ENCODE measurements at regions not wholly inside any gene's neighbourhood (a gene's known extent, or its start where the extent isn't known, plus 50 kb on each side); places are given as distances from the start of the nearest gene placed in this dataset.

GRCh38 chr6:56904068-56904467, 50.8 kb upstream of the BEND6 start:
- TF ChIP-seq, protein P1, sequence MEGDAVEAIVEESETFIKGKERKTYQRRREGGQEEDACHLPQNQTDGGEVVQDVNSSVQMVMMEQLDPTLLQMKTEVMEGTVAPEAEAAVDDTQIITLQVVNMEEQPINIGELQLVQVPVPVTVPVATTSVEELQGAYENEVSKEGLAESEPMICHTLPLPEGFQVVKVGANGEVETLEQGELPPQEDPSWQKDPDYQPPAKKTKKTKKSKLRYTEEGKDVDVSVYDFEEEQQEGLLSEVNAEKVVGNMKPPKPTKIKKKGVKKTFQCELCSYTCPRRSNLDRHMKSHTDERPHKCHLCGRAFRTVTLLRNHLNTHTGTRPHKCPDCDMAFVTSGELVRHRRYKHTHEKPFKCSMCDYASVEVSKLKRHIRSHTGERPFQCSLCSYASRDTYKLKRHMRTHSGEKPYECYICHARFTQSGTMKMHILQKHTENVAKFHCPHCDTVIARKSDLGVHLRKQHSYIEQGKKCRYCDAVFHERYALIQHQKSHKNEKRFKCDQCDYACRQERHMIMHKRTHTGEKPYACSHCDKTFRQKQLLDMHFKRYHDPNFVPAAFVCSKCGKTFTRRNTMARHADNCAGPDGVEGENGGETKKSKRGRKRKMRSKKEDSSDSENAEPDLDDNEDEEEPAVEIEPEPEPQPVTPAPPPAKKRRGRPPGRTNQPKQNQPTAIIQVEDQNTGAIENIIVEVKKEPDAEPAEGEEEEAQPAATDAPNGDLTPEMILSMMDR (IDR thresholded peaks at IDR 0.05; ENCODE audit: extremely low read depth, missing control alignments): no peak
- DNase-seq (ENCODE audit: low spot score): no peak

- peak; percentile 52 for DNase-seq (ENCODE audit: low spot score)
- TF ChIP-seq, protein P1 (IDR thresholded peaks at IDR 0.05; ENCODE audit: extremely low read depth, missing control alignments): peak; percentile 29
Observed at GRCh38 chr6:56902641-56903464, 52.1 kb upstream of the BEND6 start.

DNA sequence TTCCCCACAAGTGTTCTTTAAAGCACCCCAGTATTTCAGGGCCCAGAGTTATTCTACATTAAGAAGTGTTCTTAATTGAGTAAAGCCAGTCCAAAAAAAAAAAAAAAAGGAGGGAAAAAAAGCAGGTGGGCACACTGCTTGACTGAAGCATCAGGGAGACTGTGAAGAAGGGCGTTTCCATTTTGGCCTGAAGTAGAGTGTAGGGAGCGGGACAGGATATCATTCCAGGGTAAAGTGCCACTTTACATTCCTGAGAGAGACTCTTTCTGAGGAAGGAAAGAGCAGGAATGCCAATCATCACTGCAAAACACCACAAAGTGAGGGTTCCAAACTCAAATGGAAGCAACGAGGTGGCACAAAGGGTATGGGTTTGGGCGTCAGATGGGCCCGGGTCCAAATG, 54.1 kb upstream of the BEND6 start:
- no peak for DNase-seq (ENCODE audit: low spot score)
- TF ChIP-seq, protein P1 (IDR thresholded peaks at IDR 0.05; ENCODE audit: extremely low read depth, missing control alignments): no peak

DNA sequence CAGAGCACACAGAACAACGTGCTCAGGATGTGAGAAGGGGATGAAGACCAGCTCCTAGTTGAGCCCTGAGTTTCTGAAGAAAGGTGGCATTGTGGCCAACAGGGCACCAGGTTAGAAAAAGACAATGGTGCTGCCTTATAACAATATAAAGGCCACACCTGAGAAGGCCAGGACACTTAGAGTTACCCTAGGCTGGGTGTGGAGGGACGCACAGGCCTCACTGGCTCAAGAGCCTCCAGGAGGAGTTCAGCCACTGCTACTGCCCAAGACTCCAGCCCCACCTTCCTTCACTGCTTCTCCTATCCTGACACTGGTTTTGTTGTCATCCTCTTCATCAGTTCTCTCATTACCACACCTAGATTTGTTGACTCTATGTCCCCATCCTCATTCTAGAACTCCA, 55.2 kb upstream of the BEND6 start:
- no peak for DNase-seq (ENCODE audit: low spot score)
- TF ChIP-seq, protein P1 (IDR thresholded peaks at IDR 0.05; ENCODE audit: extremely low read depth, missing control alignments): no peak

DNA sequence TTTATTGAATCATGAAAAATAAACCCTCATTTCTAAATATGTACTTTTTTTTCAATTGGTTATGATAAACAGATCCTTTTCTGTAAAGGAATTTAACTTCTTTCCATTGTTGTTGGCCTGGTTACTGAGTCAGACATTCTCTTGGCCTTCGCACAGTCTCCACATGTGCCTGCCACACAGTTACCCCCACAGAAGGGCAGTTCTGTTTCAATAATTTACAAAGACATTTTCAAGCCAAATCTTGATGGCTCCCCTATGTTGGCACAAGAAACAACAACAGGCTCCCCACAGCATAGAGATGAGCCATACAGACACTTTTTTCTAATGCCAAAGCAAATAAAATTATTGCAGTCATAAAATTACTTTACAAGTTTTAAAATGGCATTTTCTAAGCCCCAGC, 55.6 kb upstream of the BEND6 start:
- no peak for DNase-seq (ENCODE audit: low spot score)
- TF ChIP-seq, protein P1 (IDR thresholded peaks at IDR 0.05; ENCODE audit: extremely low read depth, missing control alignments): no peak

DNA sequence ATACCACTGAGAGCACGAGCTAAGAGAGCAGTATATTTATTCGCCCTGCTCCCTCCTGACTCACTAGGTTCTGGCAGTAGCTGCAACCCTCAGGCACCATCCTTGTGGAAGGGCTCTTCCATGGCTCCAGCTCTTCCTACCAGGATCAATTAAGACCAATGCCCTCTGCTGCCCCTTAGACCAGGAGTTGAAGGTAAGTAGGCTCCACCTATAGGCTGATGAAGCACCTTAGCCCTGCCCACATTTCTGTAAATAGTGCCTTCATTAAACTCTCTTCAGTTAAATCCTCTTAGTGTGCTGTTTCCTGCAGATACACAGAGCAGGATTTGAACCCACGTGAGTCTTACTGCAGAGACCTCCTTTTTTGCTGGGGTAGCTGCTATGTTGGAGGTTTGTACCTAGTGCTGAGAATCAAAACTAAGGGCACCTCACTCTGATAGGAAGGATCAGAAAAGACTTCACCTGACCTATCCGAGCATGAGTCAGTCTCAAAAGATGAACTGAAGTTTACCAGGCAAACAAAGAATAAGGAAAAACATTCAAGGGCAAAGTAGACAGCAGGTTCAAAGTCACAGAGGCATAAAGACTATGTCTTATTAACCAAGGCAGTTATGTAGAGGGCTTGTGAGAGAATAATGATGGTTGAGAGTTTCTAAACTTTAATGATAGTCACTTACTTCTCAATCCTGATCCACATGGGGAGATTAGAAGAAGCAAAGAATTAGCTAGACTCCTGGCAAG, 56.9 kb upstream of the BEND6 start:
- TF ChIP-seq, protein P1 (IDR thresholded peaks at IDR 0.05; ENCODE audit: extremely low read depth, missing control alignments): no peak
- no peak for DNase-seq (ENCODE audit: low spot score)

GRCh38 chr6:56891754-56892153, 63.2 kb upstream of the BEND6 start:
- DNase-seq (ENCODE audit: low spot score): peak; percentile 39

More at GRCh38 chr6:56891754-56892153, 63.2 kb upstream of the BEND6 start:
- TF ChIP-seq, protein P1 (IDR thresholded peaks at IDR 0.05; ENCODE audit: extremely low read depth, missing control alignments): no peak
